ENCODE measurements at regions not wholly inside any gene's neighbourhood (a gene's known extent, or its start where the extent isn't known, plus 50 kb on each side); places are given as distances from the start of the nearest gene placed in this dataset.
"Not testable (repeated sequence)": the region's sequence is repeated elsewhere in the genome, so short reads cannot be mapped to it uniquely, and the experiment has no call there.

DNA sequence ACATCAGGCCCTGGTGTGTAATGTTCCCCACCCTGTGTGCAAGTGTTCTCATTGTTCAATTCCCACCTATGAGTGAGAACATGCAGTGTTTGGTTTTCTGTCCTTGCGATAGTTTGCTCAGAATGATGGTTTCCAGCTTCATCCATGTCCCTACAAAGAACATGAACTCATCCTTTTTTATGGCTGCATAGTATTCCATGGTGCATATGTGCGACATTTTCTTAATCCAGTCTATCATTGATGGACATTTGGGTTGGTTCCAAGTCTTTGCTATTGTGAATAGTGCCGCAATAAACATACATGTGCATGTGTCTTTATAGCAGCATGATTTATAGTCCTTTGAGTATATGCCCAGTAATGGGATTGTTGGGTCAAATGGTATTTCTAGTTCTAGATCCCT, 60.5 kb upstream of the PSME4 start:
- not testable (repeated sequence) for DNase-seq

DNA sequence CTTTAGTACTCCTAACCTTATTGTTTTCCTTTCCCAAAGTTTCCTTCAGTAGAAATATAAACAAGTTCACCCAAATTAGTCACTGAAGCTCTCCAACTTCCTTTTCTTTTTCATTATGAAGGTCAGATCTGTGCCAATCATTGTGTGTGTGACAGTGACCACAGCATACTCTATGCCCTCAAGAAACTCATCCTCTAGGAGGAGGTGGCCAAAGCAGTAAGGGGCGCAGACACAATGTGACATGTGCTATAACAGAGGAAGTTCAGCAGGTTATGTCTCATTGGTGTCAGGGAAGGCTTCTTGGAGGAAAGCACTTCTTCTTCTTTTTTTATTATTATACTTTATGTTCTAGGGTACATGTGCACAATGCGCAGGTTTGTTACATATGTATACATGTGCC, 60.0 kb upstream of the PSME4 start:
- DNase-seq, result no peak

DNA sequence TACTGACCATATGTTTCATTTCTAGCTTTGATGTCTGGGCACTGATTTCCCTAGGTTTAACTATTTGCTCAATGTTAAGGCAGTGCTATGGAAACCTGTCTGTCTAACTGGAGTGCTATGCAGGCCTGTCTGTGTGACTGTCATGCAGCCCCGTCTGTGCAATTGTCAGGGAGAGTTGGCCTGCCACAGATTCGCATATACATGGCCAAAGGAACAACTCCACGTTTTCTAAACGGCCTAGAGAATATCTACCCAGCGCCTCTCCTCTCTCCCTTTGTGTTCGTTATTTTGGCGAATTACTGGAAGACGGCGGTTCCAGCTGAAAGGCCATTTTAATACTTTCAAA, 59.6 kb upstream of the PSME4 start:
- no peak for DNase-seq

DNA sequence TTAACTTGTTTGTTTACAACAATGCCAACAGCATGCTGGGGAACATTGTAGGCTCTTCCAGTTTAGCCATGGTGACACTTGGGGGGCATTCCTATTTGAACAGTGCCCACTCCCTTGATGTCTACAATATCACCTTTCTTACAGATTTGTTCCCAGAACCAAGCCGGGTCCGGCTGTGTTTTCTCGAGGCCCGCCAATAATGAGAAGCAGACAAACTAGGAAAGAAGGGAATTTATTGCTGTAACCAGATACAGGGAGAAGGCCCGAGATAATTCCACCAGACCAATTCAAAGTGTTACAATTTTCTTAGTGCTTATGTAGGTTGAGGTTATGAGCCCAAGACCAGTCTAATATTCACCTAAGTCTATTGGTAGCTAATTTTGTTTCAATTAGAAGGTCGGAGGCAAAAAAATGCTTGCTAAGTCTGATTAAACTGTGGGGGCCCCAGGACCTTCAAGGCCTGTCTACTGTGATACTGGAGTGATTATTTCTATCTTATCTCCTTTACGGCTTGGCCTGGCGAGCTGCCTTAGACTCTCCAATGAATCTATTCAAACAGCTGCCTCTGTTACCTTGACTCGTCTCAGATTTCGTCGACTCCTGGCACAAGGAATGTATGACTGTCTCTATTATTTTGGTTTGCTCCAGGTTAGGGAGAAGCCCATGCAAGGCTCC, 59.1 kb upstream of the PSME4 start:
- no peak for DNase-seq

DNA sequence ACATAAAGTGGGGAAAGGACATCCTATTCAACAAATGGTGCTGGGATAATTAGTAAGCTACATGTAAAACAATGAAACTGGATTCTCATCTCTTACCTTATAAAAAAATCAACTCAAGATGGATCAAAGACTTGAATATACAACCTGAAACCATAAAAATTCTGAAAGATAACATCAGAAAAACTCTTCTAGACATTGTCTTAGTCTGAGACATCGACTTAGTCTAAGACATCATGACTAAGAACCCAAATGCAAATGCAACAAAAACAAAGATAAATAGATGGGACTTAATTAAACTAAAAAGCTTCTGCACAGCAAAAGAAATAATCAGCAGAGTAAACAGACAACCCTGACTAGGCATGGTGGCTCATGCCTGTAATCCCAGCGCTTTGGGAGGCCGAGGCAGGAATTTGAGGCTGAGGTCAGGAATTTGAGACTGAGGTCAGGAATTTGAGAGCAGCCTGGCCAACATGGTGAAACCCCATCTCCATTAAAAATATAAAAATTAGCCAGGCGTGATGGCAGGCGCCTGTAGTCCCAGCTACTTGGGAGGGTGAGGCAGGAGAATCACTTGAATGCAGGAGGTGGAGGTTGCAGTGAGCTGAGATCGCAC, 54.8 kb upstream of the PSME4 start:
- not testable (repeated sequence) for DNase-seq

DNA sequence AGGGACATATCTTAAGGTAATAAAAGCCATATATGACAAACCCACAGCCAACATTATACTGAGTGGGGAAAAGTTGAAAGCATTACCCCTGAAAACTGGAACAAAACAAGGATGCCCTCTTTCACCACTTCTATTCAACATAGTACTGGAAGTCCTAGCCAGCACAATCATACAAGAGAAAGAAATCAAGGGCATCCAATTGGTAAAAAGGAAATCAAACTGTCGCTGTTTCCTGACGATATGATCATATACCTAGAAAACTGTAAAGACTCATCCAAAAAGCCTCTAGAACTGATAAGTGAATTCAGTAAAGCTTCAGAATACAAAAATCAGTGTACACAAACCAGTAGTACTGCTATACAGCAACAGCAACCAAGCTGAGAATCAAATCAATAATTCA, 53.8 kb upstream of the PSME4 start:
- no peak for DNase-seq

DNA sequence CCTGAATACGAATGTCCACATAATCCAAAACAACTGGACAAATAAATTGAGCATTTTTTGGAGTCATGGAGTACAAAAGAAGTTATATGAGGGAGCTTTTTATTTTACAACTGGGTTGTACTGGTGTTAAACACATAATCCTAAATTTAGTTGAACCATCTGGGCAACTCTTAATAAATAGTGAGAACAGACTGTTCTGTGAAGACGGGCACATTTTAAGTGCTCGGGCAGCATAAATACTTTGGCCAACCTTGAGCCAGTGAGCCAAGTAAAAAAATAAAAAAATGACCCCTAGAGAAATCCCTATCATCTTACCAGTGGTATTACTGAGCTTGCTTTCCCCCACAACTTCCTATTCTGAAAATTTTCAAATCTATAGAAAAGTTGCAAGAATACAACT, 50.9 kb upstream of the PSME4 start:
- DNase-seq, result no peak

DNA sequence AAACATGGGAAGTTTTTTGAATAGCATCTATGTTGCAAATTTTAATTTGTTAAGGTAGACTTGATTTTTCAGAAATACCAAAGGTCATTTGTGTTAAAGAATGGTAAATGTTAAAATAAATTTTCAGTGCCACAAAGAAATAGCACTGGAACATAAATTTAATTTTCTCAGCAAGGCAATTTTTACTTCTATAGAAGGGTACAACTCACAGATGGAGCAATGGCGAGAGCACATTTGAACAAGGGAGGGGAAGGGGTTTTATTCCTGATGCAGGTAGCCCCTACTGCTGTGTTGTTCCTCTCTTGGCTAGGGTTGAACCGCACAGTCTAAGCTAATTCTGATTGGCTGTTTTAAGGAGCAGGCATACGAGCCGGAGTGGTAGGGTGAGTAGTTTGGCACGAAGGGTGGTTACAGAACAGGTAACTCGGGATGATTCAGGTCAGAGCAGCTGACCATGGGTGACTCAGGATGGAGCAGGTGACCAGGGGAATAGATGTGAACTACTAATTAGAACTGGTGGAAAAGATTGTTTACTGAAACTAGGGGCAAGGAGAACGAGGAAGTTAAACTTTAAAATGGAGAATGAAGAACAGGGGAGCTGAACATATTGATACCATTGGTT, 50.1 kb upstream of the PSME4 start:
- DNase-seq, result no peak
